HG03175 (cell line): ENCODE measurements at regions not wholly inside any gene's neighbourhood (a gene's known extent, or its start where the extent isn't known, plus 50 kb on each side); places are given as distances from the start of the nearest gene placed in this dataset.

Source experiments
- ATAC-seq: cut with Tn5 transposase; IDR thresholded peaks from one replicate; pipeline ENCODE4 v1.9.1; 2021; ENCODE audit warnings: mild to moderate bottlenecking, moderate library complexity; ENCODE audit not compliant: unreplicated experiment

GRCh38 chr4:176383273-176384077, 63.7 kb downstream of the SPCS3 start:
- no peak for ATAC-seq

DNA sequence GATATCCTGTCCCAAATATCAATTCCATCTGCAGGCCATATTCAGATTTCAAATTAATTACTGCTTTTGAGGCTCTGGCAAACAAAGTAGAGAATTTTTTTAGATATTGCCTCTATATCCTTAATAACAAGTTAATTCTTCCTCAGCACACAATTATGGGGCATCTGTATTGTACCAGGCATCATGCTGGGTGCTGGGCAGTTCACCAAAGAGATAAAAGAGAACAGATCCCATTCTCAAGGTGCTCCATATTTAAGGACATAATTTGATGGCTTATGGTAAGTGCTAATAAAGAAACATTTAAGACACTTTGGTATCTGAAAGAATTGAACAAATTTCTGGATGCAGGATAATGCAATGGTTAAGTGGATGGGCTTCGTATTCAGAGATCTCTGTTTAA, 65.8 kb downstream of the SPCS3 start:
- ATAC-seq: no peak

DNA sequence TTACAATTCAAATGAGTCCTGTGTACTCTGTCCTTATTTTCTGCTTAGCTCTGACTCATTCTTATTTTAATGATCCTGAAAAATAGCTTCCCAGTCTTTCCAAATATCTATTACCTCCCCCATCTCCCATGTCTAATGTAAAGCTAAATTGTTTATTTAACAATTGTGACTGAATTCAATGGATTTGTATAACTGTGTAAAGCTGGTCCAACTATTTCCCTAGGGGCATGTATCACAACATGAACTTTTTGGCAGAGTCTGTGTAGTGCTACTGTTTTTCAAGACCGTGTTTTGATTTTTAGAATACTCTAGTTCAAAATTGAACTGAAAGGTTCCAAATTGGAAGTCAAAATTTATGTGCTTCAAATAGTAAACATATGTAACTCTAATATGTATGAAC, 67.8 kb downstream of the SPCS3 start:
- no peak for ATAC-seq

GRCh38 chr4:176393306-176394013, 73.7 kb downstream of the SPCS3 start:
- no peak for ATAC-seq

DNA sequence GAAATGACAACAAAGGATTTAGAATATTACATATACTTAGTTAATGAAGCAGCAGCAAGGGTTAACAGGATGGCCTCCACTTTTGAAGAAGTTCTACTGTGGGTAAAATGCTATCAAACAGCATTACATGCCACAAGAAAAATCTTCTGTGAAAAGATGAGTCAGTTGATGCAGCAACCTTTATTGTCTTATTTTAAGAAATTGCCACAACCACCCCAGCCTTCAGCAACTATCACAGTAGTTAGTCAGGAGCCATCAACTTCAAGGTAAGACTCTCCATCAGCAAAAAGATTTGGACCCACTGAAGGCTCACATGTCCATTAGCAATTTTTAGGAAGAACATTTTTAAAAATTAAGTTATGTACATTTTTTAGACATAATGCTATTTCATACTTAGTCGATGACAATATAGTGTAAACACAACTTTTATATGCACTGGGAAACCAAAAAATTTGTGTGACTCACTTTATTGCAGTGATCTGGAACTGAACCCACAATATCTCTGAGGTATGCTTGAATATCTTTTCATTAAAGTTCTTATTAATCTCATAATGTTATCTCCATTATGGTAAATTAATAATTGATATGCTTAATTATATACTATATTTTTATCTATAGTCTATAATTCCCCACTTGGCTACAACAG, 81.2 kb downstream of the SPCS3 start:
- ATAC-seq: no peak

- ATAC-seq: no peak
Measured at GRCh38 chr4:176404621-176405020, 84.9 kb downstream of the SPCS3 start.

DNA sequence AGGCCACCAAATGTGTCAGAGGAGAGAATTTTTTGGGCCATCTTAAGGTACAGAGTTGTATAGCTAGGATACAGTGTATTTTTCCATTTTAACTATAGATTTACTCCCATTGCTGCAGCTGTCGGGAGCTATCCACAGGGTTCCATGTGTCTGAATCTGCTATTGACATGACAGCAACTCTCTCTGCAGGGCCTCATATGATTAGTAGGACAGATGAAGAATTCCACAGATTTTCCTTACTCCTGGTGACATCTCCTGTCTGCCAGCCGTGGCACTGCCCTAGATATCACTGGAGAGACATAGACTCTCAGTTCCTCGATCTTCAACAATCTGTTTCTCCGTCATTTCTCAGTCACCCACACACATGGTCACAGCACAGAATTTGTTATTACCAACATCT, 86.5 kb downstream of the SPCS3 start:
- no peak for ATAC-seq

DNA sequence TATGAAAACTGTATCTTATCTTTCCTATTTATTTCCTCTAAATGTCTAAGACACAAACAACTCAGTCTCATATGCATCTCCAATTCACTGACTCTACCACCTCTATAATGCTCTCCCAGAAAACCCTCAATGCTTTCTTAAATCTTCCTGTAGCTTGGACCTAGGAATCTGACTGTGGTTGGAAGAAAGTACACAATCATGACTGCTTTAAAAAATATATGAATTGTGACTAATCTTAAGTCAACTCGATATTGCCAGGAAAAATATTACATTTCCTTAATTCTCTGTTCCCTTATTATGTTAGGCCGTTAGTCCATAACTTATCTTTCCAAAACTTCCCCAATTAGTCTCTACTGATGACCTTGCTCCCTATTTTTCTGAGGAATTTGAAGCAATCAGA, 87.0 kb downstream of the SPCS3 start:
- no peak for ATAC-seq

DNA sequence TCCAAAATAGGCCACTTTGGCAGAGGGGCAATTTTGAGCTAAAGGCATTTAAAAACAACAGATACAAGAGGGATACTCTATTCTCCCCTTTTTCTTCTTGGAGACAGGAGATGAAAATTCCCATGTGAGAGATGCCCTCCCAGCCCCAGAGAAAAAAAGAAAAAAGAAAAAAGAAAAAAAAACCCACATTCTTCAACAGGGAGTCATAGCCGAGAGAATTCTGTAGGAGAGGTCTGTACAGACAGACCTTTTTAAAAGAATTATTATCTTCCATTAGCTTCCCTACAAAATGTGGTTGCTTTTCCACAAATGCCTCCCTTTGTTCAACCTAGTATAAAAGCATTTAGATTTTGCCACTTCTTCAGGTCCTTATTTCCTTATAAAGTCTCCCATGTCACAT, 89.9 kb downstream of the SPCS3 start:
- ATAC-seq: no peak

GRCh38 chr4:176413171-176413570, 93.4 kb downstream of the SPCS3 start:
- ATAC-seq: peak; percentile 36

DNA sequence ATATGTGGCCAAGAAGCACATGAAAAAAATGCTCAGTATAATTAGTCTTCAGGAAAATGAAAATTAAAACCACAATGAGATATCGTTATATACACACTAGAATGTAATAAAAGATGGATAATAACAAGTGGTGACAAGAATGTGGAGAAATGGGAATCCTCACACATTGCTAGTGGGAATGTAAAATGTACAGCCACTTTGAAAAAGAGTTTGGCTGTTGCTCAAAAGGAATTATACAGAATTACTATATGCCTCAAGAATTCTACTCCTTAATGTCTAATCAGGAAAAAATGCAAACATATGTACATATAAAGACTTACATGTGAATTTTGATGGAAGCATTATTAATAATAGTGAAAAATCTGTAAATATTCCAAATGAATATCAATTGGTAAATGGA, 102.2 kb downstream of the SPCS3 start:
- ATAC-seq: no peak

- no peak for ATAC-seq
Measured at GRCh38 chr4:176422511-176422910, 102.7 kb downstream of the SPCS3 start.

DNA sequence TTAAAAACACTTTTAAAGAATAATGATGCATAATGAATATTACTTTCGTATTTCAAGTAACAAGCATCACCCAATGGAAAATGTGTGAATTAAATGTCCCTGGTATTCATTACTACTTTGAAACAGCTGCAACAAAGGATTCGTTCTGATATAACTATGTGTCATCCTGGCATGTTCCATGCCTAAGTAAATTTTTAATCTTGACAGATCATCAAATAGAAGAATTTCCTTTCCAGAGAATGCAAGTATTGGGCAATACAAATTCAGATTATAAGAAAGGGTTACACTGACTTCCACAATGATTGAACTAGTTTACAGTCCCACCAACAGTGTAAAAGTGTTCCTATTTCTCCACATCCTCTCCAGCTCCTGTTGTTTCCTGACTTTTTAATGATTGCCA, 105.3 kb downstream of the SPCS3 start:
- ATAC-seq: no peak

GRCh38 chr4:176432811-176433540, 113.2 kb downstream of the SPCS3 start:
- no peak for ATAC-seq

DNA sequence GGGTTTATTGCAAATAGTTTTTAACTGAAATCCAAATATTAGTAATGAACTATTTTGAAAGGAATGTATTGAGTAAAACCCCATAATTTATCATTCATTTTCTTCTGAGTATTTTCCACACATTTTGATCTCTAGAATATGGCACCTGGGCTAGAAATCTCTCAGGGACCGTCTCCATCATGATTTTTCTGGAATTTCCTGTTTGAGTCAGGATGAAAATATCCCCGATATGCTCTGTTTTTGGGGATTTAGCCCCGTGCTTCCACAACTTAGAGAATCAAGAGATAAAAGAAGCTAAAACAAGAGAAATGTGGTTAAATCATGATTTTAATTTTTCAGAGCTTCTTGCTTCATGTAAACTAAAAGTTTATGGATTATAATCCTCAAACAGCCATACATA, 114.2 kb downstream of the SPCS3 start:
- ATAC-seq: no peak

- no peak for ATAC-seq
Measured at GRCh38 chr4:176435901-176436292, 116.1 kb downstream of the SPCS3 start.

GRCh38 chr4:176436293-176436973, 116.7 kb downstream of the SPCS3 start:
- peak; percentile 47 for ATAC-seq

DNA sequence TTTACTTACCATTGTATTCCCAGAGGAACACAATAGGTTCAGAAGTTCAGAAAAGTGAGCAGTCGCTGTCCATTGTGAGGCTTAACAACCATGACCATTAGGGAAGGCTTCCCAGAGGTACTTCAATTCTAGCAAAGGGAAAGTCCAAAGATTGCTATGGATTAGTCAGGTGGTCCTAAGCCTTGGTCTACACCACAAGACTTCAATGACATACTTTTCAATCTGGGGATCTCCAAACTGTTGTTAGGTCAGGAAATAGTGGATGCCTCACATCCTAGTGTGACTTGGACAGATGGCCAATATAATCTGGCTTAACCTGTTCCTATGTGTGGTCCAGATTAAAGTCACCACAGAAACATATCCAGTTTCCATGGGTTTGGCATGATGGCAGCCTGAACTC, 118.0 kb downstream of the SPCS3 start:
- ATAC-seq: no peak

DNA sequence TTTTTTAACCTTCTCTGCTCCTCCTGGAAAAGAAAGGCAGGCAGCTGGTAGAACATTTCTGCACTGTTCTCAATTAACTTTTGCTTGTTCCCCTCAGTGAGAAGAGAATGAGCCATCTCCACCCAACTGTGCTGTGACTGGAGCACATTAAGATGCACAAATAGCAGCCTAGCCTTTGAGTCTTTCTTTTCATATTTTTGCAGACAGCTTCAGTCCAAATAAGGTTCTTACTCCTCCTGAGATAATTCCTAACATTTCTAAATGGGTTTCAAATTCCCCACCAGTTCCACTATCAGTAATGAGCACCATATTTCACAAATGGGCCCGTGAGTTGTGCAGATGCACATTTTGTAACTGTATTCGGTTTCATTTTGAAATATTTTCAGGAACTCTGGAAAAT, 118.6 kb downstream of the SPCS3 start:
- no peak for ATAC-seq

GRCh38 chr4:176439611-176440010, 119.8 kb downstream of the SPCS3 start:
- ATAC-seq: no peak

DNA sequence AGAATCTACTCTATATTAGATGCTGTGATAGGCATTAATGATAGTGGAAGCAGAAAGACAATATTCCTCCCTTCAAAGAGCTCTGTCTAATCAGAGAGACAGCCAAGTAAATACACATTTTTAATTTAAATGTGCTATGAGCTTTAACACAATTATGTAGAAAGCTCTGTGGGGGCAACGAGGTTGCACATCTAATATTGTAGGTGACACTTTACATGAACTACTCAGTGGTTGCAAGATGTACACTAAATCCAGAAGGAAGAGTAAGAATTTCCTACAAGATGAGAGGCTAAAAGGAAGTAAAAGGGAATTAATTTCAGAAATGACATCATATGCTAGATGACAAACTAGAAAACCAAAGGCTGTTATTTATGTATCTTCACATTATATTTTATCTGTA, 120.9 kb downstream of the SPCS3 start:
- ATAC-seq: no peak
